Fibroblast of peridontal ligament (primary cell): ENCODE measurements at regions not wholly inside any gene's neighbourhood (a gene's known extent, or its start where the extent isn't known, plus 50 kb on each side); places are given as distances from the start of the nearest gene placed in this dataset.
"Not testable (repeated sequence)": the region's sequence is repeated elsewhere in the genome, so short reads cannot be mapped to it uniquely, and the experiment has no call there.

ENCODE experiments used
- DNase-seq: peaks from one replicate; pipeline ENCODE4 v3.0.0-alpha.2; 2010; ENCODE audit errors: extremely low read depth

GRCh38 chr12:113573148-113573547 is 101.5 kb upstream of the LHX5 start:
- no peak for DNase-seq

GRCh38 chr12:113571713-113572112 is 100.0 kb upstream of the LHX5 start:
- DNase-seq: no peak

GRCh38 chr12:113569806-113570205 is 98.1 kb upstream of the LHX5 start:
- DNase-seq: no peak

- no peak for DNase-seq
Observed at GRCh38 chr12:113568021-113568420, 96.3 kb upstream of the LHX5 start.

GRCh38 chr12:113565368-113565767 is 93.7 kb upstream of the LHX5 start:
- DNase-seq: no peak

- no peak for DNase-seq
Observed at GRCh38 chr12:113561068-113561780, 89.6 kb upstream of the LHX5 start.

GRCh38 chr12:113559466-113559865 is 87.8 kb upstream of the LHX5 start:
- no peak for DNase-seq

GRCh38 chr12:113555226-113555625 is 83.6 kb upstream of the LHX5 start:
- no peak for DNase-seq

GRCh38 chr12:113552760-113553159 is 81.1 kb upstream of the LHX5 start:
- DNase-seq: no peak

- no peak for DNase-seq
Observed at GRCh38 chr12:113551563-113551962, 79.9 kb upstream of the LHX5 start.

GRCh38 chr12:113548467-113548866 is 76.8 kb upstream of the LHX5 start:
- no peak for DNase-seq

GRCh38 chr12:113546916-113547863 is 75.5 kb upstream of the LHX5 start:
- no peak for DNase-seq

- DNase-seq: no peak
Observed at GRCh38 chr12:113537751-113538087, 66.0 kb upstream of the LHX5 start.

- DNase-seq: no peak
Observed at GRCh38 chr12:113537046-113537750, 65.5 kb upstream of the LHX5 start.

GRCh38 chr12:113535100-113535499 is 63.4 kb upstream of the LHX5 start:
- DNase-seq: no peak

- DNase-seq: no peak
Observed at GRCh38 chr12:113534555-113534954, 62.9 kb upstream of the LHX5 start.

GRCh38 chr12:113533842-113534375 is 62.2 kb upstream of the LHX5 start:
- DNase-seq: no peak

- DNase-seq: no peak
Observed at GRCh38 chr12:113532292-113532691, 60.6 kb upstream of the LHX5 start.

GRCh38 chr12:113531073-113531472 is 59.4 kb upstream of the LHX5 start:
- not testable (repeated sequence) for DNase-seq

- no peak for DNase-seq
Observed at GRCh38 chr12:113528606-113529293, 57.1 kb upstream of the LHX5 start.

- no peak for DNase-seq
Observed at GRCh38 chr12:113525066-113525465, 53.4 kb upstream of the LHX5 start.

- DNase-seq: no peak
Observed at GRCh38 chr12:113524495-113524894, 52.8 kb upstream of the LHX5 start.
